HG03520 (cell line): ENCODE measurements at regions not wholly inside any gene's neighbourhood (a gene's known extent, or its start where the extent isn't known, plus 50 kb on each side); places are given as distances from the start of the nearest gene placed in this dataset.

Experiments
- ATAC-seq: cut with Tn5 transposase; IDR thresholded peaks from one replicate; pipeline ENCODE4 v1.9.1; 2021; ENCODE audit warnings: mild to moderate bottlenecking, moderate library complexity; ENCODE audit not compliant: unreplicated experiment

DNA sequence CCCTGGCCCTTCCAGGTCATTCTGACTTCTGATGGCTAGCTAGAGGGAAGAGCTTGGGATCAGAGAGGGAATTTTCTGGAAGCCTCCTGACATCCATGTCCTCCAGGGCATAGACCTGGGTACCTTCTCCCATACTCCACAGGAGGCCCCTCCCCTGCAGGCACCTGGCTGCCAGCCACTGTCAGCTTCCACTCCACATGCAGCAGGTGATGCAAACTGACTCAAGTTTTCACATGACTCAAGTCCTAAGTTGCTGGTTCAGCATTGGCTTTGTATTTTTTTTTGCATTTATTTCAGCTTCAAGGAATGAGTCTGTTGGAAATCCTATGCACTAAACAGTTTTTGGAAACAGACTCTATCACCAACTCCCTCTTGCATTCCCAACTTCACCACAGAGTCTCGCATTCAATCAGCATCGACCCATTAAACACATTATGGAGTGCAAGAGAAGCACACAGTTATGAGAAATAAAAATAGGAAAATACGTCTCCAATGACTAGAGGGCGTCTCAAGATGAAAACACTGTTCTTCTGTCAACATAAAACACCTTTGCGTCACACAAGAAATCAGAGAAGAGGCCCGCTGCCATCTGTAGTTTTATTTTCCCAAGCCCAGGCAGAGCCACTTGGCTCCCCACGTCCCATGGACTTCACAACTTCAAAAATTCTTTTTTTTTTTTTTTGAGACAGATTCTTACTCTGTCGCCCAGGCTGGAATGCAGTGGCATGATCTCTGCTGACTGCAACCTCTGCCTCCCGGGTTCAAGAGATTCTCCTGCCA is 362.6 kb upstream of the MGMT start:
- ATAC-seq, result no peak

DNA sequence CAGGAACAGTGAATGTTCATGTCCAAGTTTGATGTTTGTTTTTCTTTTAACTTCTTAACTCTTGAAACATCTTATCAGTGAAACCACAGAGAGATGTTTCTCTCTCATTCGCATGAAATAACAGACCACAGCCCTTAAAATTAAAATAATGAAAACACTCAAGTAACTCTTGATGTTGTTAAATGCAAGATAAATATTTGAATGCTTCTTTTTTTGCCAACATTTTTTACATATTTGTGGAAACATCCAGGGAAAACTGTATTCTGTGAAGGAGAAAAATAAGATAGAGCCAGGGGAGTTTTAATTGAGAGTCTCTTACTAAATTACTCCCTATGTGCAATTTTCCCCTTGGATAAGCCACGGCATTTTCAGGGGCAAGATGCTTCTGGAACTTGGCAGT is 361.8 kb upstream of the MGMT start:
- ATAC-seq, result no peak

DNA sequence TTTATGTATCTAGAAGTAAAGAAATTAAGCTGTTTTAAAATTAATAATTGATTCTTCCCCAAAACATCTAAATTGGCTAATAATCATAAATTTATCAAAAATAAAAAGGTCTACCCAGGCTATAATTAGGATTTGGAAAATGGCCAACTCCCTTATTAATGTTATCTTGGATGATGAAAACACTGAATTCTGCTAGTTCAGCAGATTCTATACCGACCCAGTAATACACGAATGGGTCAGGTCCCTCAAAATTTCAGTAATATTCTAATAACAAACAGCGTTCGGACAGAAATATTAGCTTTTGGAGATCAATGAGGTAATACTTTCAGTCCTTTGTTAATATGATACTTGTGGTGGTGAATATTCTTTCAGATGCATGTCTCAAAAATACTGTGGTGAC is 360.7 kb upstream of the MGMT start:
- ATAC-seq, result no peak

- ATAC-seq, result no peak
Measured at GRCh38 chr10:129107525-129107924, 359.5 kb upstream of the MGMT start.

- no peak for ATAC-seq
Measured at GRCh38 chr10:129108378-129108777, 358.7 kb upstream of the MGMT start.

- no peak for ATAC-seq
Measured at GRCh38 chr10:129108994-129109393, 358.0 kb upstream of the MGMT start.

DNA sequence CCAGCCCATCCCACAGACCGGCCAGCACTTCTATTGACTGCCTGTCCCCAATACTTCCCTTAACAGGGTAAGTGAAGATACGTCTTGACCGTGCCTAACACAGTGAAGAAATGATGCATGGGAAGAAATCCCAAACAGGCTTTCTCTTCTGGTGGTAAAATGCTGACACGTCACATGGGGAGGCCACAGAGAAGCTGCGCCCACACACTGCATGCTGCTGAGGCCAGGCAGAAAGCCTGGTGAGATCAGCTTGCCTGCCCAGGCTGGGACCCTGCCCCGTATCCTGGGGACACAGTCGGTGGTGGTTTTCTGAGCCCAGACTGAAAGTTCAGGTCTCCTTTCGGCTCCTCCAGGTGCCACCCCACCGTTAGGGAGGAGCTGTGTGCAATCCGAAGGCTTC is 356.3 kb upstream of the MGMT start:
- ATAC-seq, result no peak

DNA sequence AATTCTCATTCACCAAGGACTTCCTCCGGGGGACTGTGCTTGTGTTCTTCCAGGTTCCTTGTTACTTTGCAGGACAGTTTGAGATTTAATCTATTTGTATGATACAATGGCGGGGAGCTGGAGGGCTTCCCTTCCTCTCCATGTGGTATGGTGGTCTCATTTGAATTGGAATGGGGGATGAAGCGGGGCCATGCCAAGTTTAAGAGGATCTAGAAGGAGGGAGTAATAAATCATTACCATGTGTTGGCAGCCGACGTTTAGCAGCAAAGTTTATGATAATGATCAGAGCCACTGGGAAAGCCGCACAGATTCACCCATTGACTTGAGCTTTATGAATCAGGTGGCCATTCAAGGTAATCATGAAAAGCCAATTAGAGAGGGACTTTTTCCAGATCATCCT is 355.1 kb upstream of the MGMT start:
- ATAC-seq, result no peak

DNA sequence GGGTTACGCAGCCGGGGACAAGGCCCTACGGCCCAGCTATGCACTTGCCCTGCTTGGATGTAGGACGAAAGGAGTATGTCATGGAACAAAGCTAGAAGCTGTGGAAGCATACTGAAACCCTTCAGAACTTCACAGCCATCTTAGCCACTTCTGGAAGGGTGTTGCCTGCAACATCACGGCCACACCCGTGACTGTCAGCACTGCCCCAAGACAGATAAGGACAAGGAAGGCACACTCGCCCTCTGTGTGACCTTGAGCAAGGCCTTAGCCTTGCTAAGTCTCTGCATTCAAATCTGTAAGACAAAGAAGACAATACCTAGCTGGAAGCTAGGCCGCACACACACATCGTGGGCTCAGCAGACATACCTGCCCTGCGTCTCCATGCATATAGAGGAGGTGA is 352.5 kb upstream of the MGMT start:
- ATAC-seq, result no peak

GRCh38 chr10:129116371-129116770 is 350.7 kb upstream of the MGMT start:
- ATAC-seq, result no peak

DNA sequence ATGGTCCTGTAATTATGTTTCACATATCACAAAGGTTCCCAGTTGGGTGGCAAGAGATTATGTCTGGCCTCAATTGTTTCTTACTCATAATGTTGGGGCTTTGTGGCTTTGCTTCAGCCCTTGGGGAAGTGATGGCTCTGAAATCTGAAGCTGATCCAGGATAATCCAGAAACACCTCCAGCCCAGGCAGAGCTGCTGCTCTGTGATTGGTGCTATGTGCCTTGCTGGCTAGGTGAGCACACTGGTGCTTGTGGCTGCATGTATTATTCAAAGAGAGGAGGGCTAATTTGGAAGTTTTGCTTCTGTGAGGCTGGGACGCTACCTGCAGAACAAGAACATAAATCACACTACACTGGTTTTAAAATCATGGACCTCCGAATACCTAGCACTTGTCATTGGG is 346.6 kb upstream of the MGMT start:
- no peak for ATAC-seq

DNA sequence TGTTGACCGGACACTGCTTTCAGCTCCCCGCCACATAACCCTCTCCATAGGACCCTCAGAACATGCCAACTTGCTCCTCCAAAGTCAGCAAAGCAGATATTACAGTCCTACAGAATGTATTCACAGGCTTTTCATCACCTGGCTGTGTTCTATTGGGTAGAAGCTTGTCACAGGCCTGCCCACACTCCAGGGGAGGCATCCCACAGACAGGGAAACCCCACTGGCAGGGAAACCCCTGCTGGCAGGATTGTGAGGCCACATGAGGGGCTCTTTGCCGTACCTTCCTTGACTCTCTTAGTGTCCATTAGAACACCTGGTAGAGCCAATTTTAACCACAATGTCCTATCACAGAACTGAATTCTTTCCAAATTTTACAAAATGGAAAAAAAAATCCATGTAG is 344.2 kb upstream of the MGMT start:
- no peak for ATAC-seq

DNA sequence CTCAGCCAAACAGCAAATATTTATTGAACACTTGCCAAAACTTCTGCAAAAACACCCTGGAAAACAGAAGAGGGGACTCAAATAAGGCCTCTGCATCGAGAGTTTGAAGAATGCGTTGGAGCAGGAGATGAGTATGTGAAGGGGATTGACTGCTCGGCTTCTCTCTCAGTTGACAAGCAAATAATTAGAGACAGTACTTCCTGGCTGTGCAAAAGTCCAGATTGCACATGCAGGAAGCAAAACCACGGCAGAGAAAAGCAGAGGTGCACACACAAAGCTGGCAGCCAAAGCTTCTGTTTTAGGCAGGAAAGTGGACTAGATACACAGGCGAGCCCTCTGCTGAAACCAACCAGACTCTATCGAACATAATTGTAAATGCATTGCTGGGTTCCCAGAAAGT is 343.6 kb upstream of the MGMT start:
- ATAC-seq, result no peak

DNA sequence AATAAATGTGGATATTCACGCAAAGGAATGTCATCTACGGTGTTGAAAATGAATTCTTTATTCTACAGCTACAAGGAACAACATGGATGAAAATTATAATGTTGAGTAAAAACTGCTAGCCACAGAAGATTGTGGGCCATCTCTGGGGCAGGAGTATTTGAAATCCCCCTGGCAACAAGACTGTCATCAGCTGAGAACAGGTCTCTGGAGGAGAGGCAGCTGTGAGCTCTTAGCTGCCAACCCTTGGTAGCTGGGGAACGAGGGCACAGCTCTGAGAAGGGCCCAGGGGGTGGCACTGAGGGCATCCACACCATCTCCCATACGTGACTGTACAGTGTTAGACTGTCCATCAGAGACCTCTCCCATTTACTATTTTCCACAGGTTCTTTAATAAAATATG is 340.1 kb upstream of the MGMT start:
- ATAC-seq, result no peak

DNA sequence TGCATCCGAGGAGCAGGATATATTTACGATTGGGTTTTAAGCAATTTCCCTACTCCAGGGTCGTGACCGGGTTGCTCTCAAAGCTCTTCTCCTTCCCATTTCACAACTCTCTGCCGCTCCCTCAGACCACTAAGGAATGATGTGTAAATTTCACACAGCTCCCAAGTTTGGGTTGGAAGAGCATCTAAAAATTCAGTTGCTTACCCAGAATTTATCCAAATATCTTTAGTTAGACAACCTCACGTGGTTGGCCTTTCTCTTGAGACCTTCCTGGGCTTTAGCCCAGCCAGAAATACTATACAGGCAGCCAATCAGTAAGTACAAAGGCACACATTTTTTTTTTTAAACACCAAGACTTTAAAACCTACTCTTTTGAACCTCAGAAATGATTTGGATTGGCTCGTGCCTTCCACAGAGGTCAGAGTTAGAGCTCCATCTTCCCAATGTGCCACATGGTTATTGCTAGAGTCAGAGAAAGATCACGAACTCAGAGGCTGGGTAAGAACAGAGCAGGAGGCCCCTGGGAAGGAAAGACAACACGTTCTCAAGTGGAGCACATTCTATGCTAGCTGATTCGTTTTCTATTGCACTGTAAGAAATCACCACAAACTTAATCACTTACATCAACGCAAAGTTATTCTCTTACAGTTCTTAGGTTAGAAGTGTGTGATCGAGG is 335.4 kb upstream of the MGMT start:
- ATAC-seq, result no peak

GRCh38 chr10:129133856-129134255 is 333.2 kb upstream of the MGMT start:
- no peak for ATAC-seq

DNA sequence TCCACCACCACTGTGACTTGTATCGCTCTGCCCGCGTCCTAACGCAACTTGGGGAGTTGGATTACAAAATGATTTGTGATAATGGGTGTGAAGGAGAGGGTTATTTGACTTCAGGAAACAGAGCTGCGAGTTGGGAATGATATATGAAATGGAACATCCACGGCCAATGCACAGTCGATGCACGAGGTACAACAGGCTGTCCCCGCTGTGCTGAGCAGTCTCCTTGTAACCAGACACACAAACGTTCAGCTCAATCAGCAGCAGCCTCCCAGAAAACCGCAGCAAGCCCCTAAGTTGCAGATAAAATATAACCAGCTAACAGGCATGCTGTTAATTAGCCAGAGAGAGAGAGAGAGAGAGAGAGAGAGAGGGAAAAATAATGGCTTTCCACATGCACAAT is 332.7 kb upstream of the MGMT start:
- ATAC-seq, result no peak

- no peak for ATAC-seq
Measured at GRCh38 chr10:129135624-129136023, 331.4 kb upstream of the MGMT start.

- no peak for ATAC-seq
Measured at GRCh38 chr10:129136074-129136473, 331.0 kb upstream of the MGMT start.

DNA sequence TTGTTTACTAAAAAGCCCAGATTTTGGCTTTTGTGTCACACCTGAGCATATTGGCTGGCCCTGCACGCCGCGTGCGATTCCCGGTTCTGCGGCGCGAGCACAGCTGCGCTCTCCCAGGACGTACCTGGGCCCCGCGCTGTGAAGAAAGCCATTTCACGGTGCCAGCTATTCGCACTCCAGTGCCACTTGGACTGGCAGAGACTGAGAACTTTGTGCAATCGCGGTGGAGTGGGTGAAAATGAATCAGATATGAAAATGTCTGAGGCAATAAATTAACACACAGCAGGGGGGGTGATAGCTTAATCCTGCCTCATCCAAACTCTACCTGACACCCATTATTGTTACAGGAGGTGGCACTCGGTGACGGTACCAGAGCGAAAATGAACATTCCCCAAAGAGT is 330.1 kb upstream of the MGMT start:
- no peak for ATAC-seq

DNA sequence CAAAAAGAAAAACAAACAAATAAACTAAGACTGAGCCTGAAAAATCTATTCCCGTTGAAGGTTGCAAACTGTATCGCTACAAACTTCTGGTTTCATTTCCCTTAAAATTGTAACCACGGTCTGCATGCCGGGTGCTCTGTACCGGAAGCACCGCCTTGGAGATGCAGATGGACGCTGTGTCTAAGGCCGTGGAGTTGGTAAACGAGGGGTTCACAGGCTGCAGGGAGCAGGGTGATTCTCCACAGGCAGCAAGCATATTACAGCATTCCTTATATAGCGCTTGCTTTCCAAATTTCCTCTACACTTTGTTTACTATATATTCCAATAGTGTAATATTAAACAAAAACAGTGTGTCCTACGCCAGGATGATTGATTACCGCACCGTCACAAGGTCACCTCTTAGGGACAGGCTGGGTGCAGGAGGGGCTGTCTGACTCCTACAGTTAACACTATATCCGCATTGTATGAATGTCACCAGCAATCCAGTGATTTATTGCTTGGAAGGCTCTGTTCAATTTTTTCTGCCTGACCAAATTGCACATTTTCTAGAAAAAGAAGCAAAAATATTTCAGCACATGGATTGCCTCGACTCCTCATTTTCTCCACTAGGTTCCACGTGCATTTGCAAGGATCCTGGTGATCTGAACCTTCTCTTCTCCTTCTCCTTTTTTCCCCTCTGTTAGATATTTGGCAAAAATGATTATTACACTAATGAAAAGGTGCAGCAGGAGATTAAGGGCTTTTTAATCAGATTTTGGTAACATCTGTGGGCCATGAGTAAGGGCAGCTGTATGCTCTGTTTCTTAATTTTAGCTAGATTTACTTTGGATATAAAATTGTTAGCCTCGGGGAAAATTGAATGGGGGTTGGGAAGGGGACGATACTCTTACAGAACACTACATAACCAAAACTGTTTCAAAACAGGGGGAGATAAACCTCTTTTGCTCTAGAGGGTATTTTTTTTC is 325.8 kb upstream of the MGMT start:
- no peak for ATAC-seq

- ATAC-seq, result no peak
Measured at GRCh38 chr10:129151281-129151680, 315.8 kb upstream of the MGMT start.
